H1 (cell line): ENCODE measurements at regions not wholly inside any gene's neighbourhood (a gene's known extent, or its start where the extent isn't known, plus 50 kb on each side); places are given as distances from the start of the nearest gene placed in this dataset.
A peak's percentile ranks its signal among the peaks of the same experiment; 100 is the strongest.

Experiments used
- EGR1 ChIP-seq: IDR thresholded peaks from 2 replicates; pipeline ENCODE4 v1.6.1; 2011; ENCODE audit warnings: low read depth, low read length, borderline replicate concordance
- JUN ChIP-seq: IDR thresholded peaks from 2 replicates; pipeline ENCODE4 v1.6.1; 2011; ENCODE audit warnings: low read depth, mild to moderate bottlenecking, improper control_type of control experiment, low read length
- KDM5A ChIP-seq: fragments of 200-600 bp; IDR thresholded peaks from 2 replicates; pipeline ENCODE4 v1.7.1; 2012; ENCODE audit warnings: mild to moderate bottlenecking, low read length, inconsistent platforms, mixed read lengths
- RAD21 ChIP-seq, 2 experiments: IDR thresholded peaks in 1 of 2; conservative IDR thresholded peaks in 1 of 2; 2 replicates each; pipeline ENCODE4 v1.6.1; 2011; ENCODE audit warnings: low read depth in 2 of 2, low read length in 2 of 2, improper control_type of control experiment in 1 of 2, inconsistent platforms in 1 of 2, mild to moderate bottlenecking in 1 of 2, moderate library complexity in 1 of 2
- TEAD4 ChIP-seq: IDR thresholded peaks from 2 replicates; pipeline ENCODE4 v1.6.1; 2012; ENCODE audit warnings: low read depth, low read length, inconsistent platforms, mixed read lengths
- USF2 ChIP-seq: IDR thresholded peaks from 2 replicates; pipeline ENCODE4 v1.6.1; 2011; ENCODE audit warnings: low read length, improper control_type of control experiment

DNA sequence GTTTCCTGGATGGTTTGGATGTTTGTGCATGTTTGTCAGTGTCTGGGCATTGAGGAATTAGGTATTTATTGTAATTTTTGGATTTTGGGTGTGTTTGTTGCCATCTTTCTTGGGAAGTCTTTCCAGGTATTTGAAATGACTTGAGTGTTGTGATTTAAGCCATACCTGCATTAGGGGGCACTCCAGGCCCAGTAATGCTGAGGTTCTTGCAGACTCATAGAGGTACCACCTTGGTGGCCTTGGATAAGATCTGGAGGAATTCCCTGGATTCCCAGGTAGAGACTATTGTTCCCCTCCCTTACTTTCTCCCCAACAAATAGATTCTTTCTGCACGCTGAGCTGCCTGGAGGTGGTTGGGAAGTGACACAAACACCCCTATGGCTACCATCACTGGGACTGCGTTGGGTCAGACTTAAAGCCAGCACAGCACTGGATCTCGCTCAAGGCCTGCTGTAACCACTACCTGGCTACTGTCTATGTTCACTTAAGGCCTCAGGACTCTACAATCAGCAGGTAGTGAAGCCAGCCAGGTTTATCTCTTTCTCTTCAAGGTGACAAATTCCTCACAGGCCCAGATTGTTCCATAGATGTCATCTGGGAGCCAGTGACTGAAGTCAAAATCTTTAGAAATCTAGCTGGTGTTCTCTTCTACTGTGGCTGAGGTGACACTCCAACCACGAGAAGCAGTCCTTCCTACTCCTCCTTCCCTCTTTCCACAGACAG lies 643.6 kb downstream of the PDHA2 start (continued):
- no peak for TF ChIP-seq TEAD4
- no peak for TF ChIP-seq EGR1
- no peak for TF ChIP-seq USF2
- TF ChIP-seq JUN, result no peak
- TF ChIP-seq RAD21 (IDR thresholded peaks at IDR 0.05 in 1 of 2, conservative IDR thresholded peaks at IDR 0.05 in 1 of 2; ENCODE audit: low read depth in 2 of 2, low read length in 2 of 2), result peak; percentile 78 to 87
- no peak for TF ChIP-seq KDM5A
